Activated naive CD4-positive, alpha-beta T cell treated with anti-CD3 and anti-CD28 coated beads, Interleukin-2, amount 50 U/mL, for 24 hours (primary cell): ENCODE measurements at regions not wholly inside any gene's neighbourhood (a gene's known extent, or its start where the extent isn't known, plus 50 kb on each side); places are given as distances from the start of the nearest gene placed in this dataset.

Experiments
- H3K27ac Mint-ChIP-seq: one replicate; pipeline ENCODE4 v1.8.0; 2021; ENCODE audit warnings: mild to moderate bottlenecking, mixed read lengths
- H3K27me3 Mint-ChIP-seq: one replicate; pipeline ENCODE4 v1.8.0; 2021; ENCODE audit warnings: mixed read lengths
- H3K36me3 Mint-ChIP-seq: one replicate; pipeline ENCODE4 v1.8.0; 2021; ENCODE audit warnings: mixed read lengths
- H3K4me1 Mint-ChIP-seq: one replicate; pipeline ENCODE4 v1.8.0; 2021; ENCODE audit warnings: mixed read lengths
- H3K4me3 Mint-ChIP-seq: one replicate; pipeline ENCODE4 v1.8.0; 2021; ENCODE audit warnings: mild to moderate bottlenecking, mixed read lengths
- H3K9me3 Mint-ChIP-seq: one replicate; pipeline ENCODE4 v1.8.0; 2021; ENCODE audit warnings: mixed read lengths

- H3K27ac Mint-ChIP-seq: no peak overlapping the region
- no peak overlapping the region for H3K4me3 Mint-ChIP-seq
- H3K27me3 Mint-ChIP-seq: peaks cover 1% of the 10 kb centered on the region
- H3K4me1 Mint-ChIP-seq: no peaks in the 10 kb centered on the region
- H3K9me3 Mint-ChIP-seq: peaks cover 7% of the 10 kb centered on the region
- H3K36me3 Mint-ChIP-seq: no peaks in the 10 kb centered on the region
Measured at GRCh38 chr4:149870008-149870407, 54.4 kb upstream of the IQCM start.

DNA sequence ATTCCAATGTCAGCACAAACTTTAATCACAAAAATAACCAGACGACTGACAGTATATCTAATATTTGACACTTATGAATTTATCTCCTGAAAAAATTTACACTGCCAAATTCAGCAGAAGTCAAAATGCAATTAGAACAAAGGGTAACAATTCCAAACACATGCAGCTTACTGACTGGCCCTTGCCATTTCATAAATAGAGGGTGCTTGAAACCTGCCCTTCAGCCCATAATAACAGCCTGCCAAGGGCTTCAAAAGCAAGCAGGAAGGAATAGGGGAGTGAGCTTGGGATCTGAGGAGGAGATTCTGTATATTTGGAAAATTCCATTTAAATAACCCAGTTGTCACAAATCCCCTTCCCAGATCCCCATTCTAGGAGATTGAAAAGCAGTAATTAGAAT is 66.1 kb upstream of the IQCM start:
- H3K4me3 Mint-ChIP-seq: no peak overlapping the region
- H3K4me1 Mint-ChIP-seq: no peaks in the 10 kb centered on the region
- H3K27ac Mint-ChIP-seq: no peak overlapping the region
- H3K9me3 Mint-ChIP-seq: no peaks in the 10 kb centered on the region
- no peaks in the 10 kb centered on the region for H3K36me3 Mint-ChIP-seq
- H3K27me3 Mint-ChIP-seq: peaks cover 2% of the 10 kb centered on the region

DNA sequence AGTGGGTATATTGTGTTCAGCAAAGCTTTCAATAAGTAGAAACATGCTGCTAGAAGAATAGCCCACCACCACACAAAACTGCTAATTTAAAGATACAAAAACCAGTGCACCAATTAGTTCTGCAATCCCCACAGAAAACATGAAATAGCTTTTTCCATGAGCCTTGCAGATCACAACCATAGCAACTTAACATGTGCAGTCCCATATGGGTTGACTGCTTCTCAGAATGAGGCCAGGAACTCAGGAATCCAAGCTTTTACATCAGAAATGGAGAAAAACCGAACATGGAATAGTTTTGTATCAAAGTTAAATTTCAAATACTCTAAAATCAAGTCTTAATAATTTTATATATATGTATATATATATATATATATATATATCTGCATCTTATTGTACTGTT is 66.6 kb upstream of the IQCM start:
- Mint-ChIP-seq H3K9me3 (no peaks in the 10 kb centered on the region), H3K27ac (no peak overlapping the region), H3K36me3 (no peaks in the 10 kb centered on the region), H3K4me1 (no peaks in the 10 kb centered on the region), H3K4me3 (no peak overlapping the region), H3K27me3 (peaks cover 2% of the 10 kb centered on the region)

DNA sequence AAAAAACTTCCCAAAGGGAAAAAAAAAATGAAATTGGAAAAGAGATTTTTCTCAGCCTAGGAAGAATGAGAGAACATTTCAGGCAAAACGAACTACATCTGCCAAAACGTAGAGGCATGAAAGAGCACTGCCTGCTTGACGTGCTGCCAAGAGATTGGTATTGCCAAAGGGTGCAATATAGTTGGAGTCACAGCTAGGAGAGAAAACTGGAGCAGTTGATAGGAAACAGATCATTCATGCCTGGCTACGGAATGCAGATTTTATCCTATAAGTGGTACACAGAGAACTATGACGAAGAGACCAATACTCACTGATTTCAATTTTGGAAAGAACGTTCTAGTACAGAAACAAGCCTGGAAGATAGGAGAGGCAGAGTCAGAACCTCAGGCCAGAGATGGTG is 68.4 kb upstream of the IQCM start:
- Mint-ChIP-seq H3K4me1 (no peaks in the 10 kb centered on the region), H3K4me3 (no peak overlapping the region), H3K27me3 (peaks cover 2% of the 10 kb centered on the region), H3K36me3 (no peaks in the 10 kb centered on the region), H3K9me3 (no peaks in the 10 kb centered on the region), H3K27ac (no peak overlapping the region)

GRCh38 chr4:149884529-149885181 is 69.0 kb upstream of the IQCM start:
- H3K36me3 Mint-ChIP-seq: no peaks in the 10 kb centered on the region
- no peak overlapping the region for H3K27ac Mint-ChIP-seq

GRCh38 chr4:149885896-149886295 is 70.3 kb upstream of the IQCM start:
- no peak overlapping the region for H3K27ac Mint-ChIP-seq
- H3K36me3 Mint-ChIP-seq: no peaks in the 10 kb centered on the region
- no peaks in the 10 kb centered on the region for H3K27me3 Mint-ChIP-seq
- H3K4me1 Mint-ChIP-seq: no peaks in the 10 kb centered on the region
- no peaks in the 10 kb centered on the region for H3K9me3 Mint-ChIP-seq
- no peak overlapping the region for H3K4me3 Mint-ChIP-seq

More at GRCh38 chr4:149884529-149885181, 69.0 kb upstream of the IQCM start:
- Mint-ChIP-seq H3K4me3 (no peak overlapping the region), H3K4me1 (no peaks in the 10 kb centered on the region), H3K9me3 (no peaks in the 10 kb centered on the region), H3K27me3 (peaks cover 2% of the 10 kb centered on the region)

DNA sequence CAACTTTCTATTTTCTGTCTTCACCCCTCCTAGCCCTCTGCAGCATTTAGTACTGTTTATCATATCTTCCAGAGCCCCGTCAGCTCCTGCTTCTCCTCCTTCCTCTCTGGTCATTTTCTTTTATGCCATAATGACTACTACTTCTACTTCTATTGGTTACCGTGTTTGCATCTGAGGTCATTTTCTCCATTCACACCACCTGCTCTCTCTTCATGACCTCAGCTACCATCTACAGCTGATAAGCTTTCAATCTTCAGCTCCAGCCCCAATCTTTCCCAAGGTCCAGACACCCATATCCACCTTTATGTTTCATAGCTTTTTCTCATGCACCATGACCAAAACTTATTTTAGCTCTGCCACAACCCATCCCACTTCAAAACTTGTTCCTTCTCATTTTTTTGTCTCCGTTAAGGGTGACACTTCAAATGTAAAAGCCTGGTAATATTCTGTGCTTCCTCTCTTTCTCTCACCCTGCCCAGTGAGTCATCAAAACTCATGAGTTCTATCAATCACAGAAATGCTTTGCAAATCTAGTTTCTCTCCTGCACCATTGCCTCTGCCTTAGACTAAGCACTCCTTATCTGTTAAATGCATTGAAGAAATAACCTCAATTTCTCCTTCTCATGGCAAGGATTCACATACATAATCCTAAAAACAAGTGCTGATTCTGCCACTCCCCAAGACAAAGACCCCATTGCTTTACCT is 71.3 kb upstream of the IQCM start:
- H3K36me3 Mint-ChIP-seq: no peaks in the 10 kb centered on the region
- no peaks in the 10 kb centered on the region for H3K27me3 Mint-ChIP-seq
- H3K4me1 Mint-ChIP-seq: no peaks in the 10 kb centered on the region
- no peaks in the 10 kb centered on the region for H3K9me3 Mint-ChIP-seq
- H3K27ac Mint-ChIP-seq: no peak overlapping the region
- no peak overlapping the region for H3K4me3 Mint-ChIP-seq

DNA sequence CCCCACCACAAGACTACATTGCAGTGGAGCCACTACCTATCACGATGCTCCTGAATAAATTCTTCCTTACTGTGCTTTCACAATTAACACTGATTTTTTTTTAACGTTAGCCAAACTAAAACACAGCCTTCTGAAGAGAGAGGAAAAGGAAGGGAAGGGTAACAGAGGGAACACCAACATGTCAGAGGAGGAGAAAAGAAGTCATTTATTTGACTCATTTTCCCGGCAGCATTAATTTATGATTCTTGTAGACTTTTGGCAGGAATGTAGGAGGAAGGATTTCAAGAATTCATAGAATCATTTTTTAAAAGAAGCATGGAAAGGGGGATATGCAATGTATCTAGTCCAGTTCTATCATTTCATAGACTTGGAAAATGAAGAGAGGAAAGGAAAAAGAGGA is 74.3 kb upstream of the IQCM start:
- Mint-ChIP-seq H3K27me3 (no peaks in the 10 kb centered on the region), H3K27ac (no peak overlapping the region), H3K36me3 (no peaks in the 10 kb centered on the region), H3K4me1 (no peaks in the 10 kb centered on the region), H3K4me3 (no peak overlapping the region), H3K9me3 (no peaks in the 10 kb centered on the region)

GRCh38 chr4:149890531-149890930 is 74.9 kb upstream of the IQCM start:
- Mint-ChIP-seq H3K4me1 (no peaks in the 10 kb centered on the region), H3K27ac (no peak overlapping the region), H3K4me3 (no peak overlapping the region), H3K9me3 (no peaks in the 10 kb centered on the region), H3K36me3 (no peaks in the 10 kb centered on the region), H3K27me3 (no peaks in the 10 kb centered on the region)

GRCh38 chr4:149891426-149891825 is 75.8 kb upstream of the IQCM start:
- H3K36me3 Mint-ChIP-seq: no peaks in the 10 kb centered on the region
- no peaks in the 10 kb centered on the region for H3K4me1 Mint-ChIP-seq
- H3K9me3 Mint-ChIP-seq: no peaks in the 10 kb centered on the region
- no peak overlapping the region for H3K27ac Mint-ChIP-seq
- no peaks in the 10 kb centered on the region for H3K27me3 Mint-ChIP-seq
- H3K4me3 Mint-ChIP-seq: no peak overlapping the region

DNA sequence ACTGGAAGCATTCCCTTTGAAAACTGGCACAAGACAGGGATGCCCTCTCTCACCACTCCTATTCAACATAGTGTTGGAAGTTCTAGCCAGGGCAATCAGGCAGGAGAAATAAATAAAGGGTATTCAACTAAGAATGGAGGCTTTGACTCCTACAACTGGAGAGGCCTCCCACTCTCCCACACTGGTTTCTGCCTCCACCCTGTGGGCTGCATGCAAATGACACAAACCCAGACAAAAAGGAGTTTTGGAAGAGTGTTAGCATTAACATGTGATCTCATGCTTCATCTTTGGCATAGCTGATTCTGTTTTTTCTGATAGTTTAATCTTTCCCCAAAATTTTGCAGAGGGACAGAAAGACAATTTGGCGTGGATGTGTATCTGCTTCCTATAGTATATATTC is 80.8 kb upstream of the IQCM start:
- H3K27ac Mint-ChIP-seq: no peak overlapping the region
- no peak overlapping the region for H3K4me3 Mint-ChIP-seq
- no peaks in the 10 kb centered on the region for H3K9me3 Mint-ChIP-seq
- H3K4me1 Mint-ChIP-seq: no peaks in the 10 kb centered on the region
- H3K36me3 Mint-ChIP-seq: no peaks in the 10 kb centered on the region
- H3K27me3 Mint-ChIP-seq: no peaks in the 10 kb centered on the region

DNA sequence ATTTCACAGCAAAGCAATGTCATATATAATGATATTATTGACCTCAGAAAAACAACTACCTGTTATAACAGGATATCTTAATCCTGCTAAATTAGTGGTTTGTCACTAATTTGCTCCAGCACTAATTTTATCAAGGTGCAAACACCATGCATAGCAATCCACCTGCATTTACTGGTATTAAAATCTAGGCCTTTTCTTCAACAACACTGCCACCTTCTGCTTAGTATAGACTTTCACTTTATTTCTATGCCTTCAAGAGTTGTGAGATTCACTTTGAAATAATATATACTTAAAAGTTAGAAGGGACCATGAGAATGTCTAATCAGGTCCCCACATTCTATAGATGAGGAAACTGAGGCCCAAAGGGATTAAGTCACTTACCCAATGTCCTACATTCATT is 82.1 kb upstream of the IQCM start:
- Mint-ChIP-seq H3K4me1 (no peaks in the 10 kb centered on the region), H3K27ac (no peak overlapping the region), H3K9me3 (no peaks in the 10 kb centered on the region), H3K36me3 (no peaks in the 10 kb centered on the region), H3K4me3 (no peak overlapping the region), H3K27me3 (no peaks in the 10 kb centered on the region)

DNA sequence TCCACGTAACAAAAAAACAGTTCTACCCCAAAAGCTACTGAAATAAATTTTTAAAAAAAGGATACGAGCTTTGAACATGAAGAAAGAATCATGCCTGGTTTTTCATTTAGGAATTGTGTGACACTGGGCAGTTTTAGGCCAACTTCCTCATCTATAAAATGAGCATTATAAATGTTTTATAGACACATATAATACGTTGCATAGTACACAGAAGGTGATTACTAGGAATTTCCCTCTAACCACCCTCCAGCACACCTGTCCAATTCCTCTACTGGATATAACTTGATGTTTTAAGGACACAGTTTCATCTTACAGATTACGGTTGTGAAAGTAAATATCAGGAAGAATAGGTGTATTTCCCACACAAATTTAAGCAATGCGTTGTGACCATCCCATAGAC is 85.5 kb upstream of the IQCM start:
- no peak overlapping the region for H3K4me3 Mint-ChIP-seq
- H3K4me1 Mint-ChIP-seq: no peaks in the 10 kb centered on the region
- no peaks in the 10 kb centered on the region for H3K36me3 Mint-ChIP-seq
- H3K27ac Mint-ChIP-seq: no peak overlapping the region
- no peaks in the 10 kb centered on the region for H3K9me3 Mint-ChIP-seq
- H3K27me3 Mint-ChIP-seq: no peaks in the 10 kb centered on the region

DNA sequence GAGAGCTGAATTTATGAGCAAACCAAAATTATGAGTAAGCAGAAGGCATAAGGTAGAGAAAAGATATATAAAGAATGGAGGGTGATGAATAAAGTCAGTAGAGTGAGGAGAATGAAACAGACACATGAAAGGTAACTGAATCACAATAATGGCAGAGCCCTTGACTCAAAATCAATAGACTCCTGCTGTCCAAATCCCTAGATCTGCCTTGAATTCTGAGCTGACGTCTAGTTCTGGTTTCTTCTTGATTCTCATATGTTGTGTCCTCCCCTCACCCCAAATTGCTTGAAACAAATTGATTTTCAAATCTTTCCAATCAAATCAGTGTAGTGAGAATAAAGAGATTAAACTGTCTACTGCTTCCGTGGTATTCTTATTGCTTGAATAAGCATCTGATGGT is 86.6 kb upstream of the IQCM start:
- H3K9me3 Mint-ChIP-seq: no peaks in the 10 kb centered on the region
- H3K27ac Mint-ChIP-seq: no peak overlapping the region
- H3K4me3 Mint-ChIP-seq: no peak overlapping the region
- H3K4me1 Mint-ChIP-seq: no peaks in the 10 kb centered on the region
- H3K27me3 Mint-ChIP-seq: no peaks in the 10 kb centered on the region
- no peaks in the 10 kb centered on the region for H3K36me3 Mint-ChIP-seq

DNA sequence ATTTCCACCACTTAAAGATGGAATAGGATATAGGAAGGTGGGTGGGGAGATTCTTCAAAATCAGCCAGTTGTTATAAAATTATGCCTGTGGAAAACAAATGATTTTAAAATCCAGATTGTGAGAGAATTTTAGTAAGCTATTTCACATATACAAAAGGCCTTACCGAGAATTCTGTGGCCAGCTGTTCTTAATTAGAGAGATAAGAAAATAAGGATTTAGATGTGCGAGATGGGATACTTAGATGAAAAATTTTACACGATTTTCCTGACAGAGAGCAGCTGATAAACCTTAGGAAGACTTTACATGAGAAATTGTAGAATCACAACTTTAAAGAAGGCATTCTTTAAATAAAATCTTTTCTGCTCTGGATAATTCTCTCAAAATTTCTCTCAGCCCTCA is 94.5 kb upstream of the IQCM start:
- Mint-ChIP-seq H3K27me3 (peaks cover 2% of the 10 kb centered on the region), H3K4me3 (no peak overlapping the region), H3K27ac (no peak overlapping the region), H3K9me3 (no peaks in the 10 kb centered on the region), H3K4me1 (no peaks in the 10 kb centered on the region), H3K36me3 (no peaks in the 10 kb centered on the region)

GRCh38 chr4:149910604-149911350 is 95.1 kb upstream of the IQCM start:
- peaks cover 2% of the 10 kb centered on the region for H3K27me3 Mint-ChIP-seq

More at GRCh38 chr4:149910604-149911350, 95.1 kb upstream of the IQCM start:
- Mint-ChIP-seq H3K9me3 (no peaks in the 10 kb centered on the region), H3K36me3 (no peaks in the 10 kb centered on the region), H3K4me3 (no peak overlapping the region), H3K27ac (no peak overlapping the region), H3K4me1 (no peaks in the 10 kb centered on the region)
